ENCODE measurements at regions not wholly inside any gene's neighbourhood (a gene's known extent, or its start where the extent isn't known, plus 50 kb on each side); places are given as distances from the start of the nearest gene placed in this dataset.

- no peak for TF ChIP-seq CTCF (IDR thresholded peaks at IDR 0.05; ENCODE audit: low read depth, low read length, poor library complexity, severe bottlenecking)
- TF ChIP-seq EZH2phosphoT487 (IDR thresholded peaks at IDR 0.05; ENCODE audit: borderline replicate concordance, low read length), result no peak
Observed at GRCh38 chr18:47719096-47719780, 211.2 kb downstream of the SMAD2 start.

Measured in DOHH2 (cell line).